ENCODE measurements at regions not wholly inside any gene's neighbourhood (a gene's known extent, or its start where the extent isn't known, plus 50 kb on each side); places are given as distances from the start of the nearest gene placed in this dataset.

GRCh38 chr10:91022924-91023699, 102.2 kb upstream of the ANKRD1 start:
- peak overlapping the region in 1 of 2 donors; percentile 18 for H3K27ac ChIP-seq (ENCODE audit: low read depth in 2 of 2, low read length in 2 of 2)

GRCh38 chr10:91023700-91024398, 103.0 kb upstream of the ANKRD1 start:
- DNase-seq: peak in 1 of 5 donors; percentile 25
- H3K27me3 ChIP-seq (ENCODE audit: control insufficient read depth, insufficient read depth, low read length): no peaks in the 10 kb centered on the region
- no peaks in the 10 kb centered on the region for H3K9me3 ChIP-seq (ENCODE audit: control insufficient read depth in 2 of 3, insufficient read depth in 1 of 3, low read length in 3 of 3)
- H3K4me1 ChIP-seq (ENCODE audit: control insufficient read depth in 2 of 3, insufficient read depth in 2 of 3, low read depth in 1 of 3, low read length in 3 of 3): peaks cover 0 to 3% (median 0%) of the 10 kb centered on the region in 3 donors
- intact Hi-C loops (cut with DNase I): no loop called here
- H3K9ac ChIP-seq (ENCODE audit: low read length in 3 of 3): no peak overlapping the region
- no peak for TF ChIP-seq CTCF (IDR thresholded peaks at IDR 0.05; ENCODE audit: borderline replicate concordance, extremely low read depth, insufficient read depth)
- no peak overlapping the region for H3K4me3 ChIP-seq (ENCODE audit: low read length in 3 of 3)
- H3K27ac ChIP-seq (ENCODE audit: low read depth in 2 of 2, low read length in 2 of 2): no peak overlapping the region
- no peak for FAIRE-seq
- H3K36me3 ChIP-seq (ENCODE audit: control insufficient read depth in 2 of 3, insufficient read depth in 3 of 3, low read length in 3 of 3): no peaks in the 10 kb centered on the region

More at GRCh38 chr10:91022924-91023699, 102.2 kb upstream of the ANKRD1 start:
- Histone ChIP-seq H3K36me3 (ENCODE audit: control insufficient read depth in 2 of 3, insufficient read depth in 3 of 3, low read length in 3 of 3) (no peaks in the 10 kb centered on the region), H3K4me3 (ENCODE audit: low read length in 3 of 3) (no peak overlapping the region), H3K9ac (ENCODE audit: low read length in 3 of 3) (no peak overlapping the region), H3K27me3 (ENCODE audit: control insufficient read depth, insufficient read depth, low read length) (no peaks in the 10 kb centered on the region), H3K4me1 (ENCODE audit: control insufficient read depth in 2 of 3, insufficient read depth in 2 of 3, low read depth in 1 of 3, low read length in 3 of 3) (peaks cover 0 to 3% (median 0%) of the 10 kb centered on the region in 3 donors), H3K9me3 (ENCODE audit: control insufficient read depth in 2 of 3, insufficient read depth in 1 of 3, low read length in 3 of 3) (no peaks in the 10 kb centered on the region)
- no peak for FAIRE-seq
- peak in 2 of 5 donors; percentile 53 to 85 for DNase-seq
- intact Hi-C loops (cut with DNase I): no loop called here
- TF ChIP-seq CTCF (IDR thresholded peaks at IDR 0.05; ENCODE audit: borderline replicate concordance, extremely low read depth, insufficient read depth): no peak

GRCh38 chr10:91024541-91024940, 103.7 kb upstream of the ANKRD1 start:
- H3K4me3 ChIP-seq (ENCODE audit: low read length in 3 of 3): no peak overlapping the region
- H3K9me3 ChIP-seq (ENCODE audit: control insufficient read depth in 2 of 3, insufficient read depth in 1 of 3, low read length in 3 of 3): no peaks in the 10 kb centered on the region
- no peak overlapping the region for H3K27ac ChIP-seq (ENCODE audit: low read depth in 2 of 2, low read length in 2 of 2)
- TF ChIP-seq CTCF (IDR thresholded peaks at IDR 0.05; ENCODE audit: borderline replicate concordance, extremely low read depth, insufficient read depth): no peak
- FAIRE-seq: no peak
- peaks cover 0 to 3% (median 0%) of the 10 kb centered on the region in 3 donors for H3K4me1 ChIP-seq (ENCODE audit: control insufficient read depth in 2 of 3, insufficient read depth in 2 of 3, low read depth in 1 of 3, low read length in 3 of 3)
- H3K36me3 ChIP-seq (ENCODE audit: control insufficient read depth in 2 of 3, insufficient read depth in 3 of 3, low read length in 3 of 3): no peaks in the 10 kb centered on the region
- DNase-seq: no peak
- no peaks in the 10 kb centered on the region for H3K27me3 ChIP-seq (ENCODE audit: control insufficient read depth, insufficient read depth, low read length)
- intact Hi-C loops (cut with DNase I): no loop called here
- no peak overlapping the region for H3K9ac ChIP-seq (ENCODE audit: low read length in 3 of 3)

Measured in kidney (tissue), 13 donors.